Eye (tissue), 1 donor: ENCODE measurements at regions not wholly inside any gene's neighbourhood (a gene's known extent, or its start where the extent isn't known, plus 50 kb on each side); places are given as distances from the start of the nearest gene placed in this dataset.

Experiments
- DNase-seq: peaks from one replicate; pipeline ENCODE4 v3.0.0-alpha.2; 2015

GRCh38 chr2:62297624-62298010 lies 101.7 kb downstream of the B3GNT2 start:
- DNase-seq, result no peak

GRCh38 chr2:62296832-62297623 lies 101.1 kb downstream of the B3GNT2 start:
- no peak for DNase-seq

- DNase-seq, result no peak
Measured at GRCh38 chr2:62296034-62296831, 100.3 kb downstream of the B3GNT2 start.

GRCh38 chr2:62293490-62294271 lies 97.8 kb downstream of the B3GNT2 start:
- peak; percentile 57 for DNase-seq

DNA sequence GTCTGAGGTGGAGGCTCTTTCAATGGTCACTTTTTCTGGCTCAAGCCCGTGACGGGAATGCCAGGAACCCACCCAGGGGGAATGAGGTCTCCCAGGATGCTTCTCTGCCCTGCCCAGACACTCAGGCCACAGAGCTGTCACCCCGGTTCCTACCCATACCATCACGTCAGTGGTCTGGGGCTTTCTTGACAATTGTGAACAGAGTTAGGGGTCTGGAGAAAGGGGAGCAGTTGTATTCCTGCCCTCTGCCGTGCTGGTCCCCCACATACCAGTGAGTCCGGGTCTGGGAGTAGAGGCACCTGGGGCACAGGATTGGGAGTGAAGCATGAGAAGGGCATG lies 97.2 kb downstream of the B3GNT2 start:
- DNase-seq, result no peak

DNA sequence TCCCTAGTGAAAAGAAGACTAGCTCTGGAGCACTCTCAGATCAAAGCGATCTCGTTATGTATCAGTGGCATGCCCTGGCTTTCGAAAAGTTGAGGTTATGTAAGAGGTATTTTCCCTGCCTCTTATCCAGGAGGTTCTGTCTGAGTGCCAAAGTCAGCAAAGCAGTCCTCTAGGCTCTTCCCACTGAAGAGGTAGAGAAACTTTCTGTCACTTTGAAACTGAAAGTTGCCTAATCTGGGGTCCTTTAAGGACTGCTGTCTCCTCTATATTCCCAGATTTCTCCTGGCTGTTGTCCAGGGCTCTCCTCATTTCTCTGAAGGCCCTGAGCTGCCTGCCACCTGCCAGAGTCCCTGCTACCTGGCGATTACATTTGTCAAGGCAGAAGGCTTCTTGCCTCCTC lies 96.3 kb downstream of the B3GNT2 start:
- peak; percentile 14 for DNase-seq

- no peak for DNase-seq
Measured at GRCh38 chr2:62291517-62292137, 95.7 kb downstream of the B3GNT2 start.

DNA sequence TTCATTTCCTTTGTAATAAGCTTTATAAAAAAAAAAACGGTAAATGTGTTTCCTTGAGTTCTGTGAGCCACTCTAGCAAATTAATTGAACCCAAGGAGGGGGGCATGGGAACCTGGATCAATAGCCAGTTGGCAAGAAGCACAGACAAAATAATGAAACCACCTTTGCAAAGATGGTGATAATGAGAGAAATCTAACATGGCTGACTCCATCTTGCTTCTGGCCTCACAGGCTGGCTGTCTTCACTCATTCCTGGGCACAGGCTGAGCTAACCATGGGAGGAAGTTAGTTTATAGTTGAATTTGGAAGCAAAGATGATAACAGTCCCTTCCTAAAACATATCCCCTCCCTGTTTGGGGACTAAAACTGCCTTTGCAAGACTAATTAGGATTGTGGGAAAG lies 95.1 kb downstream of the B3GNT2 start:
- no peak for DNase-seq

DNA sequence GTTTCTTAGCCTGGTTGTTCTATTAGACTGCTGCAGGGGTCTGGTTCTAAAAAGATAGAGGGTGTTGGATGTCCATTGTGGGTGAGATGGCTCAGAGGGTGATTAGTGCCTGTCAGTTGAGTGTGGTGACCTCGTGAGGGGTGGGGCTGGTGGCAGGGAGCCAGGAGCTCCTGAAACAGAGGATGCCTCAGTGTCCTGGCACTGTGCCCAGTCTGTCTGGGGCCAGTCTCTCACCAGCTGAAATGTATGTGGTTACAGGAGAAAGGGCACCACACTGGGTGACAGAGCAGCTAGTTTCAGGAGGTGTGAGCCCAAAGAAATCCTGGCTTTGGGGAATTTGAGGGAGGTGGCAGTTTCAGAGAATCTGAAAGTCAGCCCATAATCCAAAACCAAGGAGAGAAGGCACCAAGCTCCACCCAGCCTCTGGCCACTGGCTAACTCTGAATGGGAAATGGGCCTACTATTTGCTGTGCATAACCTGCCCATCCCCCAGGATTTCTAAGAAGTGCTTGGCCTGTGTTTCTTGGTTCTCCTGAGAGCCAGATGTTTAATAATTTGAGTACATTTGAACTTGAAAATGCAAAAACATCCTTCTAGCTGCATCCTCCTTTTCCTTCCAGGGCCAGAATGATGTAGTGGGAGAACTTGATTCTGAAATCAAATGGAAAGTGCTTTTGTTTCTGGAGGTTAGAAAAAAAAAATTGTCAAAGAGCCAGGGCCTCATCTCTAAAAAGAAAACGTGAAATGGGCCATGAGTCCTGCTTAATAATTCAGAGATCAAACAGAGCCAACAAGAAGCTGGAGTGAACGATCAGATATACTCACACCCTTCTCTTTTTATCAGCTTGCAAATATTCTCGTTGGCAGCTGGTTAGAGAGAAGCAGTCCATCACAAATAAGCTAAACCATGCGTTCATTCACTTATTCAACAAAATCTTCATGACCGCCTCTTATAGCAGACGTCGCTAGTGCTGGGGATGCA lies 92.3 kb downstream of the B3GNT2 start:
- peak; percentile 30 for DNase-seq

- DNase-seq, result no peak
Measured at GRCh38 chr2:62287282-62287681, 91.4 kb downstream of the B3GNT2 start.

DNA sequence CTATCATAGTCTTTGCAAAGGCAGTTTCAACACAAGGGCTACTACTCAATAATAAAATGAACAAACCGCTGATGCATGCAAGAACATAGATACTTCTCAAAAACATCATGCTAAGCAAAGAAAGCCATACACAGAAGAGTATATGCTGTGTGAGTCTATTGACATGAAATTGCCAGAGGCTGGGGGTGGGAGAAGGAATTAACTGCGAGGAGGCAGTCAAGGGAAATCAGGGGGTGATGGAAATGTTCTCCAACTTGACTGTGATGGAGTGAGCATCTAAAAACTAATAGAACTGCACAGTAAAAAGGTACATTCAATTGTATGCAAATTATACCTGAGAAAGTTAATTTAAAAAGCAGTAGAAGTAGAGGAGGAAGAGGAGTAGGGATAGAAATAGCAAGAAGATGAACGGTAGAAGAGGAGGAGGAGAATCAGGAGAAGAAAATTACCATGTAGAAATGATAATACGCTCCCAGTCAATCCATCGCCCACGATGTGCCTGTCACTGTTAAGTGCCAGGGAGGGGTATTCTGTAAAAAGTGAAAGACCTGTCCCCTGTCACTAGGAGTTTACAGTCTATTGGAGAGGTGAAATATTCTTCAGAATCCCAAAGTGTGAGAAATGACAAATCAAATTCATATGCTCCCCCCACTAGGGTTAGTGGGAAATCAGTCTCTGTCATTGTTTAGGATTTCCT lies 90.3 kb downstream of the B3GNT2 start:
- no peak for DNase-seq

- no peak for DNase-seq
Measured at GRCh38 chr2:62284980-62285379, 89.1 kb downstream of the B3GNT2 start.

DNA sequence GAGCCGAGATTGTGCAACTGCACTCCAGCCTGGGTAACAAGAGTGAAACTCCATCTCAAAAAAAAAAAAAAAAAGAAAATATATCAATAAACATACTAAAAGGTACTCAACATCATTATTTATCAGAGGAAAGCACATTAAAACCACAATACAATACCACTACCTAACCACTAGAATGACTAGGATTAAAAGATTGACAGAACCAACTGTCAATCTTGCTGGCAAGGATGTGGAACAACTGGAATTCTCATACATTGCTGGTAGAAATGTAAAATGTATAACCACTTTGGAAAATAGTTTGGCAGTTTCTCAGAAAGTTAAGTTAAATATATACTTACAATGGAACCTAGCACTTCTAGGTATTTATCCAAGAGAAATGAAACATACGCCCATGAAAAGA lies 88.6 kb downstream of the B3GNT2 start:
- DNase-seq, result no peak

DNA sequence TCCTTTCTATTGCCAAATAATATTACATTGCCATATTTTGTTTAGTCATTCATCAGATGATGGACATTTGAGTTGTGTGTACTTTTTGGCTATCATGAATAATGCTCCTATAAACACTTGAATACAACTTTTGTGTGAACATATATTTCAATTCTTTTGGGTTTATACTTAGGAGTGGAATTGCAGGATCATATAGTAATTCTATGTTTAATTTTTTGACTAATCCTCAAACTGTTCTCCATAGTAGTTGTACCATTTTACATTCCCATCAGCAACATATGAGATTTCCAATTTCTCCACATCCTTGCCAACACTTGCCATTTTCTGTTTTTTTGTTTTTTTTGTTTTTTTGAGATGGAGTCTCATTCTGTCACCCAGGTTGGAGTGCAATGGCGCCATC lies 87.2 kb downstream of the B3GNT2 start:
- DNase-seq, result no peak

- no peak for DNase-seq
Measured at GRCh38 chr2:62281663-62282062, 85.7 kb downstream of the B3GNT2 start.

DNA sequence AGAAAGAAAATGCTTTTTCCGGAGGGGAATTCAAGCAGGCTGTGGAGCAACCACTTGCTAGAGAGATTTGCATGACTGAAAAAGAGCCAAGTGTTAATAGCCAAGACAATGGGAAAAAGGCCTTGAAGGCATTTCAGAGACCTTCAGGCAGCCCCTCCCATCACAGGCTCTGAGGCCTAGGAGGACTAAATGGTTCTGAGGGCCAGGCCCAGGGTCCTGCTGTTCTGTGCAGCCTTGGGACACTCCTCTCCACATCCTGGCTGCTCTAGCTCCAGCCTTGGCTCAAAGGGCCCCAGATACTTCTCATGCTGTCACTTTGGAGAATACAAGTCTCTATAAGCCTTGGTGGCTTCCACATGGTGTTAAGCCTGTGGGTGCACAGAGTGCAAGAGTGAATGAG lies 81.8 kb downstream of the B3GNT2 start:
- no peak for DNase-seq
